ENCODE measurements at regions not wholly inside any gene's neighbourhood (a gene's known extent, or its start where the extent isn't known, plus 50 kb on each side); places are given as distances from the start of the nearest gene placed in this dataset.

DNA sequence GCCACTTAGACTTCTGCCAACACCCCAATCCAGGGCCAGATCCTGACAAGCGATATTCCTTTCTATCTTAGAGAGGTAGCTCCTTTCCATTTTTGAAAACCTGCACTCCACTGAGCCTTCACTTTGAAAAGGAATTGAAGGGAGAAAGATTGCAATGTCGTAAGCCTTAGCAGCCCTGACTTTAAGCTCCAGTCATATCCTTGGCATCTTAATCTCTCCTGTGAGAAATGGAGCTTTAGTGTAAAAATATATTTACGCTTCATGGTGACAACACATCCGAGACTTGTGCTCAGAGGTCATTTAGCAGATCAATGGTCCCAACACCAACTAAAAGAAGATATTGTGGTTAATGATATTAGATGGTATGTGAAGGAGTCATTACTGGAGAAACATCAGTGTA is 235.8 kb upstream of the MEX3C start:
- Histone ChIP-seq H3K4me1 (ENCODE audit: control insufficient read depth in 1 of 2, low read depth in 2 of 2) (no peaks in the 10 kb centered on the region), H3K4me3 (no peak overlapping the region), H3K36me3 (no peaks in the 10 kb centered on the region), H3K27ac (no peak overlapping the region), H3K9me3 (no peaks in the 10 kb centered on the region), H3K27me3 (replicated peaks; ENCODE audit: insufficient read depth) (no peaks in the 10 kb centered on the region)
- ATAC-seq (ENCODE audit: insufficient number of reproducible peaks, low FRiP score, low read depth) (no peak), DNase-seq (ENCODE audit: low spot score) (no peak)
- TF ChIP-seq, protein P1, sequence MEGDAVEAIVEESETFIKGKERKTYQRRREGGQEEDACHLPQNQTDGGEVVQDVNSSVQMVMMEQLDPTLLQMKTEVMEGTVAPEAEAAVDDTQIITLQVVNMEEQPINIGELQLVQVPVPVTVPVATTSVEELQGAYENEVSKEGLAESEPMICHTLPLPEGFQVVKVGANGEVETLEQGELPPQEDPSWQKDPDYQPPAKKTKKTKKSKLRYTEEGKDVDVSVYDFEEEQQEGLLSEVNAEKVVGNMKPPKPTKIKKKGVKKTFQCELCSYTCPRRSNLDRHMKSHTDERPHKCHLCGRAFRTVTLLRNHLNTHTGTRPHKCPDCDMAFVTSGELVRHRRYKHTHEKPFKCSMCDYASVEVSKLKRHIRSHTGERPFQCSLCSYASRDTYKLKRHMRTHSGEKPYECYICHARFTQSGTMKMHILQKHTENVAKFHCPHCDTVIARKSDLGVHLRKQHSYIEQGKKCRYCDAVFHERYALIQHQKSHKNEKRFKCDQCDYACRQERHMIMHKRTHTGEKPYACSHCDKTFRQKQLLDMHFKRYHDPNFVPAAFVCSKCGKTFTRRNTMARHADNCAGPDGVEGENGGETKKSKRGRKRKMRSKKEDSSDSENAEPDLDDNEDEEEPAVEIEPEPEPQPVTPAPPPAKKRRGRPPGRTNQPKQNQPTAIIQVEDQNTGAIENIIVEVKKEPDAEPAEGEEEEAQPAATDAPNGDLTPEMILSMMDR (IDR thresholded peaks at IDR 0.05): no peak

GRCh38 chr18:51433881-51434280 is 236.4 kb upstream of the MEX3C start:
- DNase-seq (ENCODE audit: low spot score): no peak
- no peak for ATAC-seq (ENCODE audit: insufficient number of reproducible peaks, low FRiP score, low read depth)
- TF ChIP-seq, protein P1 (IDR thresholded peaks at IDR 0.05): no peak
- no peaks in the 10 kb centered on the region for H3K36me3 ChIP-seq
- no peaks in the 10 kb centered on the region for H3K9me3 ChIP-seq
- H3K27me3 ChIP-seq (replicated peaks; ENCODE audit: insufficient read depth): no peaks in the 10 kb centered on the region
- no peaks in the 10 kb centered on the region for H3K4me1 ChIP-seq (ENCODE audit: control insufficient read depth in 1 of 2, low read depth in 2 of 2)
- no peak overlapping the region for H3K4me3 ChIP-seq
- no peak overlapping the region for H3K27ac ChIP-seq

DNA sequence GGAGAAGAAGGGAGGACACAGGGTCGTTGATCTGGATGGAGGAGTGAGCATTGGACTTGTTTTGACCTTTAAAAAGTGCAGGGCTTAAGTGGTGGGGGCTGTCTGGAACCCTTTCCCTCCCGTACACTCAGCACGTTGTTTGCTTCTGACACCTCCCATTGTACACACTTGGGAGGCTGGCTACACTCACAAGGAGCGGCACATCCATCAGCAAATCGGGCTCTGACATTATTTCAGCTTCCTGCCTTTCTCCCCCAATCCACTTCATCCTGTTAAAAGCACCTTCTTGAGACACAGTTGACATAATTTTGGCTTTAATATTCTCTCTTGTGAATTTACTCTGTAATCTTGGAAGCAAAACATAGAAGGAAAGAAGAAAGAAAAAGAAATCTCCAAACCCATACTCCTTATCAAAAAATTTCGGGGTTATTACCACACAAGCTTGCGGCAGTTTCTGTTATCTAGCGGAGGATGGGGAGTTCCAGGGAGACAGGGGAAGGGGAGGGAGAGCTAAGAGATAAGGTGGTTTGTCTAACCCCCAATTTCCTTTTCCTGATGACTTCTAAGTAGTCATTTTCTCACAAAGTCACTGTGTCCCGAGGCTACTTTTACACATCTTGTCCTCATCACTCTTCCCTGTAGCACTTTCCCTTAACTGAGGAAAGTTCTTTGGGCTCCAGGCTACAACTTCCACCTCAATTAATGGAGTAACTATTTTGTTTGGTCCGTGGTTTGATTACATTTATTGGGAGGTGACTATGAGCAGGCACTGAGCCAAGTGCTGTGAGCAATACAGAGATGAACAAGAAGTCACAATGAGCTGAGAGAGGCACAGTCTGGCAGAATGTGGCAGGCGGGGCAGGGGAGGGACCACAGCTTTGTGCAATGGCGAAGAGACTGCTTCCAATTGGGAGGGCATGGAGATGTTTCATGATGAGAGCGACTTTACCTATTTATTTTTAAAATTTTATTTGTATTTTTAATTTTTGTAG is 240.1 kb upstream of the MEX3C start:
- DNase-seq (ENCODE audit: low spot score) (no peak), ATAC-seq (ENCODE audit: insufficient number of reproducible peaks, low FRiP score, low read depth) (no peak)
- H3K27ac ChIP-seq: no peak overlapping the region
- no peak overlapping the region for H3K4me3 ChIP-seq
- no peaks in the 10 kb centered on the region for H3K9me3 ChIP-seq
- TF ChIP-seq, protein P1 (IDR thresholded peaks at IDR 0.05): no peak
- no peaks in the 10 kb centered on the region for H3K4me1 ChIP-seq (ENCODE audit: control insufficient read depth in 1 of 2, low read depth in 2 of 2)
- H3K36me3 ChIP-seq: no peaks in the 10 kb centered on the region
- H3K27me3 ChIP-seq (replicated peaks; ENCODE audit: insufficient read depth): no peaks in the 10 kb centered on the region

DNA sequence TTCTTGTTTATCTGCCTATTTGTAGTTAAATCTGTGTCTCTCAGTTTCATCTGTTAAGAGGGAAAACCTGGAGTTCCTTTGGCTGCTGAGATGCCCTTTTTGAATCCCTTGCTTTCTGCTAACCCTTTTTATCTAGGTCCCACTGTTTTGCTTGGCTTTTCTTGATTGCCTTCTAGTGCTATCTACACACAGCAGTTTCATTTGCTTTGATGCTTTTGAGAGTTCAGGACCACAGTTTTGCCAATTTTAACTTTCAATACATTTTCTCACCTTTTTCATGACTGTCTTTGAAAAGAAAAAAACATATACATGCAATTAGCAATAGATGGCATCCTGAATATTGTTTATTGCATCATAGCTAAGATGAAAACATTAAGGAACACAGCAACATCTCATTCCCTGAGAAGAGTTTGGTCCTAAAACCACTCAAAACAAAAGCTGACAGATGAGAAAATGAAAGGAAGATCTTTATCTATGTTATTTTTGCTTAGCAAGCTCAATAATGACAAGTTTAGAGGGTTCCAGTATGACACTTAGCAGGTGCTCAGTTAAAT is 241.4 kb upstream of the MEX3C start:
- no peak overlapping the region for H3K27ac ChIP-seq
- no peaks in the 10 kb centered on the region for H3K36me3 ChIP-seq
- no peaks in the 10 kb centered on the region for H3K4me1 ChIP-seq (ENCODE audit: control insufficient read depth in 1 of 2, low read depth in 2 of 2)
- DNase-seq (ENCODE audit: low spot score) (no peak), ATAC-seq (ENCODE audit: insufficient number of reproducible peaks, low FRiP score, low read depth) (no peak)
- no peak overlapping the region for H3K4me3 ChIP-seq
- H3K9me3 ChIP-seq: no peaks in the 10 kb centered on the region
- TF ChIP-seq, protein P1 (IDR thresholded peaks at IDR 0.05): no peak
- H3K27me3 ChIP-seq (replicated peaks; ENCODE audit: insufficient read depth): no peaks in the 10 kb centered on the region

DNA sequence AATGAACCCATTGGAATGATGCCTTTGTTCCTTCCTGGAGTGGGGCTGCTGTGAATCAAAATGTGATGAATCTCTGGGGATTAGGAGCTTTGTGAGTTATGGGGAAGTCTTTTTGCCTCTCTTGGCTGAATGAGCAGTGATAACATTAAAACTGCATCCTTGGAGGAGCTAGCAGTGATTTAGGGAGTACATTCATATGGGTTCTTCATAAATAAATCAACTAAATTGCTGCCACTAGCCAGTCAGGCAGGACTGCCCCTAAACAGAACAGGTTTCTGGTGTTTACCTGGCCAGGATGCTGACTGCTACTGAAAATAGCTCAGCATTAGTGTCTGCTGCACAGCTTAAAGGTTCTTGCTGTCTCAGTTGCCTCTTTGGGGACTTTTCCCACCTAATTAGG is 244.5 kb upstream of the MEX3C start:
- TF ChIP-seq, protein P1 (IDR thresholded peaks at IDR 0.05): no peak
- Histone ChIP-seq H3K36me3 (no peaks in the 10 kb centered on the region), H3K4me1 (ENCODE audit: control insufficient read depth in 1 of 2, low read depth in 2 of 2) (no peaks in the 10 kb centered on the region), H3K27me3 (replicated peaks; ENCODE audit: insufficient read depth) (no peaks in the 10 kb centered on the region), H3K4me3 (no peak overlapping the region), H3K27ac (no peak overlapping the region), H3K9me3 (no peaks in the 10 kb centered on the region)
- ATAC-seq (ENCODE audit: insufficient number of reproducible peaks, low FRiP score, low read depth) (no peak), DNase-seq (ENCODE audit: low spot score) (no peak)

Measured in thoracic aorta (tissue), 2 donors.